Astrocyte of the spinal cord (primary cell): ENCODE measurements at regions not wholly inside any gene's neighbourhood (a gene's known extent, or its start where the extent isn't known, plus 50 kb on each side); places are given as distances from the start of the nearest gene placed in this dataset.
"Not testable (repeated sequence)": the region's sequence is repeated elsewhere in the genome, so short reads cannot be mapped to it uniquely, and the experiment has no call there.

Source experiments
- DNase-seq: peaks from one replicate; pipeline ENCODE4 v3.0.0; 2011; ENCODE audit warnings: low read depth, low spot score
- H3K4me3 ChIP-seq: 2 replicates; pipeline ENCODE4 v1.5.1; 2011; ENCODE audit warnings: low read depth, mild to moderate bottlenecking, low read length, moderate library complexity
- CTCF ChIP-seq: IDR thresholded peaks from 2 replicates; pipeline ENCODE4 v1.5.1; 2012; ENCODE audit warnings: low read depth, mild to moderate bottlenecking, low read length, inconsistent platforms
- in situ Hi-C: cut with HindIII; loops from 2 replicates; pipeline ENCODE4 v1.10.0; 2017; ENCODE audit warnings: low sequenced_read_pairs

- in situ Hi-C loops, result no loop called here
- TF ChIP-seq CTCF, result no peak
- no peak for DNase-seq
- H3K4me3 ChIP-seq, result no peak overlapping the region
These were observed 82.8 kb upstream of the C7orf33 start for GRCh38 chr7:148507787-148508186.

GRCh38 chr7:148514236-148514635 lies 76.3 kb upstream of the C7orf33 start:
- no peak for DNase-seq
- no peak for TF ChIP-seq CTCF
- no peak overlapping the region for H3K4me3 ChIP-seq
- in situ Hi-C loops, result no loop called here

- in situ Hi-C loops, result no loop called here
- H3K4me3 ChIP-seq, result no peak overlapping the region
- TF ChIP-seq CTCF, result no peak
These were observed 75.3 kb upstream of the C7orf33 start for GRCh38 chr7:148515237-148515636.

GRCh38 chr7:148515728-148516695 lies 74.6 kb upstream of the C7orf33 start:
- in situ Hi-C loops, result no loop called here

More at GRCh38 chr7:148515237-148515636, 75.3 kb upstream of the C7orf33 start:
- no peak for DNase-seq

GRCh38 chr7:148519386-148519785 lies 71.2 kb upstream of the C7orf33 start:
- DNase-seq, H3K4me3 ChIP-seq, in situ Hi-C loops: not testable (repeated sequence)

More at GRCh38 chr7:148515728-148516695, 74.6 kb upstream of the C7orf33 start:
- DNase-seq, result no peak
- TF ChIP-seq CTCF, result no peak
- no peak overlapping the region for H3K4me3 ChIP-seq

- in situ Hi-C loops, result no loop called here
- no peak for DNase-seq
- no peak for TF ChIP-seq CTCF
- no peak overlapping the region for H3K4me3 ChIP-seq
These were observed 69.3 kb upstream of the C7orf33 start for GRCh38 chr7:148521271-148521670.

GRCh38 chr7:148523550-148523949 lies 67.0 kb upstream of the C7orf33 start:
- in situ Hi-C loops, result no loop called here
- no peak overlapping the region for H3K4me3 ChIP-seq
- TF ChIP-seq CTCF, result no peak
- no peak for DNase-seq
